Fibroblast of lung (primary cell): ENCODE measurements at regions not wholly inside any gene's neighbourhood (a gene's known extent, or its start where the extent isn't known, plus 50 kb on each side); places are given as distances from the start of the nearest gene placed in this dataset.

ENCODE experiments used
- EZH2 ChIP-seq: IDR thresholded peaks from 2 replicates; pipeline ENCODE4 v1.5.1; 2012; ENCODE audit warnings: low read length, control low read depth, mild to moderate bottlenecking; ENCODE audit errors: missing control alignments
- TF ChIP-seq, protein P1 (sequence below), 2 donors: IDR thresholded peaks in 1 of 2; conservative IDR thresholded peaks in 1 of 2; 1 replicate in 1 of 2; 2 replicates in 1 of 2; pipeline ENCODE4 v1.5.1; 2011 to 2012; ENCODE audit warnings: low read length in 2 of 2, control low read depth in 1 of 2, inconsistent platforms in 1 of 2, low read depth in 1 of 2, mild to moderate bottlenecking in 1 of 2

- TF ChIP-seq, protein P1, sequence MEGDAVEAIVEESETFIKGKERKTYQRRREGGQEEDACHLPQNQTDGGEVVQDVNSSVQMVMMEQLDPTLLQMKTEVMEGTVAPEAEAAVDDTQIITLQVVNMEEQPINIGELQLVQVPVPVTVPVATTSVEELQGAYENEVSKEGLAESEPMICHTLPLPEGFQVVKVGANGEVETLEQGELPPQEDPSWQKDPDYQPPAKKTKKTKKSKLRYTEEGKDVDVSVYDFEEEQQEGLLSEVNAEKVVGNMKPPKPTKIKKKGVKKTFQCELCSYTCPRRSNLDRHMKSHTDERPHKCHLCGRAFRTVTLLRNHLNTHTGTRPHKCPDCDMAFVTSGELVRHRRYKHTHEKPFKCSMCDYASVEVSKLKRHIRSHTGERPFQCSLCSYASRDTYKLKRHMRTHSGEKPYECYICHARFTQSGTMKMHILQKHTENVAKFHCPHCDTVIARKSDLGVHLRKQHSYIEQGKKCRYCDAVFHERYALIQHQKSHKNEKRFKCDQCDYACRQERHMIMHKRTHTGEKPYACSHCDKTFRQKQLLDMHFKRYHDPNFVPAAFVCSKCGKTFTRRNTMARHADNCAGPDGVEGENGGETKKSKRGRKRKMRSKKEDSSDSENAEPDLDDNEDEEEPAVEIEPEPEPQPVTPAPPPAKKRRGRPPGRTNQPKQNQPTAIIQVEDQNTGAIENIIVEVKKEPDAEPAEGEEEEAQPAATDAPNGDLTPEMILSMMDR (conservative IDR thresholded peaks at IDR 0.05 in 1 of 2, IDR thresholded peaks at IDR 0.05 in 1 of 2; ENCODE audit: low read depth in 1 of 2, low read length in 2 of 2), result no peak
- TF ChIP-seq EZH2, result no peak
Measured at GRCh38 chr1:108055387-108055786, 90.4 kb upstream of the VAV3 start.
